MM.1S (cell line): ENCODE measurements at regions not wholly inside any gene's neighbourhood (a gene's known extent, or its start where the extent isn't known, plus 50 kb on each side); places are given as distances from the start of the nearest gene placed in this dataset.

Experiments
- DNase-seq: peaks from one replicate; pipeline ENCODE4 v3.0.0-alpha.2; 2015
- H2AFZ ChIP-seq: fragments of 300-600 bp; sonication (generic); 2 replicates; pipeline ENCODE4 v1.6.0; 2016; ENCODE audit warnings: antibody characterized with exemption, low read length
- H3F3A ChIP-seq: fragments of 300-600 bp; sonication (generic); 2 replicates; pipeline ENCODE4 v1.6.1; 2016; ENCODE audit warnings: mild to moderate bottlenecking, antibody characterized with exemption, low read length, moderate library complexity, mixed read lengths; ENCODE audit not compliant: insufficient read depth
- H3K27ac ChIP-seq: fragments of 300-600 bp; sonication (generic); 2 replicates; pipeline ENCODE4 v1.5.1; 2016; ENCODE audit warnings: mild to moderate bottlenecking, low read length
- H3K27me3 ChIP-seq: fragments of 300-600 bp; sonication (generic); replicated peaks from 2 replicates; pipeline ENCODE4 v1.6.0; 2016; ENCODE audit warnings: low read length; ENCODE audit not compliant: insufficient read depth
- H3K36me3 ChIP-seq: fragments of 300-600 bp; sonication (generic); replicated peaks from 2 replicates; pipeline ENCODE4 v1.6.1; 2016; ENCODE audit warnings: mild to moderate bottlenecking, low read length, mixed read lengths; ENCODE audit not compliant: insufficient read depth
- H3K4me1 ChIP-seq: fragments of 300-600 bp; sonication (generic); 2 replicates; pipeline ENCODE4 v1.6.1; 2016; ENCODE audit warnings: low read length, mixed read lengths
- H3K4me2 ChIP-seq: fragments of 300-600 bp; sonication (generic); 2 replicates; pipeline ENCODE4 v1.6.0; 2016; ENCODE audit warnings: low read depth, low read length
- H3K4me3 ChIP-seq: fragments of 300-600 bp; sonication (generic); 2 replicates; pipeline ENCODE4 v1.5.1; 2016; ENCODE audit warnings: low read length, mixed read lengths
- H3K79me2 ChIP-seq: fragments of 300-600 bp; sonication (generic); 2 replicates; pipeline ENCODE4 v1.6.1; 2016; ENCODE audit warnings: mixed run types, low read length, mixed read lengths
- H3K9ac ChIP-seq: fragments of 300-600 bp; sonication (generic); 2 replicates; pipeline ENCODE4 v1.6.1; 2016; ENCODE audit warnings: low read length, mixed read lengths
- H3K9me2 ChIP-seq: fragments of 300-600 bp; sonication (generic); replicated peaks from 2 replicates; pipeline ENCODE4 v1.6.1; 2016; ENCODE audit warnings: mild to moderate bottlenecking, low read length, mixed read lengths; ENCODE audit not compliant: insufficient read depth
- H3K9me3 ChIP-seq: fragments of 300-600 bp; sonication (generic); replicated peaks from 2 replicates; pipeline ENCODE4 v1.6.1; 2016; ENCODE audit warnings: mild to moderate bottlenecking, low read length, mixed read lengths; ENCODE audit not compliant: insufficient read depth
- H4K20me1 ChIP-seq: fragments of 300-600 bp; sonication (generic); 2 replicates; pipeline ENCODE4 v1.6.1; 2016; ENCODE audit warnings: mild to moderate bottlenecking, low read length, moderate library complexity, mixed read lengths; ENCODE audit not compliant: insufficient read depth
- EZH2 ChIP-seq: fragments of 300-600 bp; sonication (generic); optimal IDR thresholded peaks from 2 replicates; pipeline ENCODE3; 2017; ENCODE audit warnings: low read depth, mild to moderate bottlenecking, antibody characterized with exemption, low read length, mixed read lengths
- EZH2phosphoT487 ChIP-seq: fragments of 300-600 bp; sonication (generic); IDR thresholded peaks from 2 replicates; pipeline ENCODE4 v1.6.1; 2018; ENCODE audit warnings: antibody characterized with exemption, low read length
- TF ChIP-seq, protein P1 (sequence below): fragments of 300-600 bp; sonication (generic); IDR thresholded peaks from 2 replicates; pipeline ENCODE4 v1.5.1; 2016; ENCODE audit warnings: antibody characterized with exemption, low read length, mixed read lengths

- Histone ChIP-seq H3K4me2 (no peak overlapping the region), H3K27me3 (no peaks in the 10 kb centered on the region), H3K36me3 (no peaks in the 10 kb centered on the region), H4K20me1 (no peaks in the 10 kb centered on the region), H2AFZ (0 out of 2 replicates have a peak overlapping the region, but pooled peaks have one; percentile 30), H3K9ac (no peak overlapping the region), H3K4me1 (no peaks in the 10 kb centered on the region), H3K79me2 (no peaks in the 10 kb centered on the region), H3K9me3 (no peaks in the 10 kb centered on the region), H3K9me2 (no peaks in the 10 kb centered on the region), H3F3A (no peaks in the 10 kb centered on the region), H3K4me3 (no peak overlapping the region), H3K27ac (no peak overlapping the region)
- no peak for DNase-seq
- TF ChIP-seq EZH2phosphoT487, result no peak
- TF ChIP-seq, protein P1, sequence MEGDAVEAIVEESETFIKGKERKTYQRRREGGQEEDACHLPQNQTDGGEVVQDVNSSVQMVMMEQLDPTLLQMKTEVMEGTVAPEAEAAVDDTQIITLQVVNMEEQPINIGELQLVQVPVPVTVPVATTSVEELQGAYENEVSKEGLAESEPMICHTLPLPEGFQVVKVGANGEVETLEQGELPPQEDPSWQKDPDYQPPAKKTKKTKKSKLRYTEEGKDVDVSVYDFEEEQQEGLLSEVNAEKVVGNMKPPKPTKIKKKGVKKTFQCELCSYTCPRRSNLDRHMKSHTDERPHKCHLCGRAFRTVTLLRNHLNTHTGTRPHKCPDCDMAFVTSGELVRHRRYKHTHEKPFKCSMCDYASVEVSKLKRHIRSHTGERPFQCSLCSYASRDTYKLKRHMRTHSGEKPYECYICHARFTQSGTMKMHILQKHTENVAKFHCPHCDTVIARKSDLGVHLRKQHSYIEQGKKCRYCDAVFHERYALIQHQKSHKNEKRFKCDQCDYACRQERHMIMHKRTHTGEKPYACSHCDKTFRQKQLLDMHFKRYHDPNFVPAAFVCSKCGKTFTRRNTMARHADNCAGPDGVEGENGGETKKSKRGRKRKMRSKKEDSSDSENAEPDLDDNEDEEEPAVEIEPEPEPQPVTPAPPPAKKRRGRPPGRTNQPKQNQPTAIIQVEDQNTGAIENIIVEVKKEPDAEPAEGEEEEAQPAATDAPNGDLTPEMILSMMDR, result no peak
- TF ChIP-seq EZH2, result no peak
Measured at GRCh38 chr13:80727321-80727975, 386.5 kb upstream of the SPRY2 start.

GRCh38 chr13:80726868-80727267 lies 385.9 kb upstream of the SPRY2 start:
- no peak for TF ChIP-seq EZH2phosphoT487
- no peak for TF ChIP-seq EZH2
- TF ChIP-seq, protein P1, result no peak

DNA sequence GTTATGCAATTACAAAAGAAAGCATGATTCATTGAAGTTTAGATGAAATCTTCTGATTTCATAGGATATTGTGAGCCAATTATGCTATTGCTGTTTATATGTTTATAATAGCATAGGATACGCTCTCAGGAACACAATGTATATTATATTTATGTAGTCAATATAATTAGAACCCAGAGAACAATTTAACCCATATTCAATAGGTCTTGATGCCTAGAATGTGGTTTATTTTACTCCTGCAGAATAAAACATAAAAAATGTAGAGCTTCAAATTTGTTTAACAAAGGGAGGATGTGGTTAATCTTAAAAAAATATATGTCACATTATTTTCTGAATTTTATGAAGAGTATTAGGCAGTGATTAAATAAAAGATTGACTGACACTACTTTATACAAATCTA lies 380.8 kb upstream of the SPRY2 start:
- no peaks in the 10 kb centered on the region for H3K9me2 ChIP-seq
- no peak overlapping the region for H3K4me2 ChIP-seq
- no peaks in the 10 kb centered on the region for H3K27me3 ChIP-seq
- H3K36me3 ChIP-seq, result no peaks in the 10 kb centered on the region
- no peak for DNase-seq
- no peaks in the 10 kb centered on the region for H3K9me3 ChIP-seq
- H3K27ac ChIP-seq, result no peak overlapping the region
- H3K79me2 ChIP-seq, result no peaks in the 10 kb centered on the region
- no peak overlapping the region for H3K9ac ChIP-seq
- TF ChIP-seq EZH2phosphoT487 (no peak), EZH2 (no peak)
- TF ChIP-seq, protein P1, result no peak
- H3K4me1 ChIP-seq, result no peaks in the 10 kb centered on the region
- H3K4me3 ChIP-seq, result no peak overlapping the region
- no peak overlapping the region for H2AFZ ChIP-seq
- no peaks in the 10 kb centered on the region for H4K20me1 ChIP-seq
- no peaks in the 10 kb centered on the region for H3F3A ChIP-seq

More at GRCh38 chr13:80726868-80727267, 385.9 kb upstream of the SPRY2 start:
- H3K36me3 ChIP-seq, result no peaks in the 10 kb centered on the region
- no peaks in the 10 kb centered on the region for H4K20me1 ChIP-seq
- no peaks in the 10 kb centered on the region for H3K4me1 ChIP-seq
- H3K9me3 ChIP-seq, result no peaks in the 10 kb centered on the region
- no peaks in the 10 kb centered on the region for H3K9me2 ChIP-seq
- H3K79me2 ChIP-seq, result no peaks in the 10 kb centered on the region
- H3F3A ChIP-seq, result no peaks in the 10 kb centered on the region
- H3K4me2 ChIP-seq, result no peak overlapping the region
- no peak for DNase-seq
- H3K27ac ChIP-seq, result no peak overlapping the region
- no peak overlapping the region for H2AFZ ChIP-seq
- H3K9ac ChIP-seq, result no peak overlapping the region
- no peak overlapping the region for H3K4me3 ChIP-seq
- no peaks in the 10 kb centered on the region for H3K27me3 ChIP-seq
